Nephron progenitor cell (in vitro differentiated cells): ENCODE measurements at regions not wholly inside any gene's neighbourhood (a gene's known extent, or its start where the extent isn't known, plus 50 kb on each side); places are given as distances from the start of the nearest gene placed in this dataset.
"Not testable (repeated sequence)": the region's sequence is repeated elsewhere in the genome, so short reads cannot be mapped to it uniquely, and the experiment has no call there.

Source experiments
- DNase-seq: peaks from one replicate; pipeline ENCODE4 v3.0.0; 2021
- H3K27ac Mint-ChIP-seq: 2 replicates; pipeline ENCODE4 v1.8.0; 2021; ENCODE audit warnings: mild to moderate bottlenecking, moderate library complexity, mixed read lengths
- H3K27me3 Mint-ChIP-seq: 2 replicates; pipeline ENCODE4 v1.8.0; 2021; ENCODE audit warnings: mild to moderate bottlenecking, low read depth, mixed read lengths; ENCODE audit not compliant: poor library complexity
- H3K36me3 Mint-ChIP-seq: 2 replicates; pipeline ENCODE4 v1.8.0; 2021; ENCODE audit warnings: low read depth, mixed read lengths
- H3K4me1 Mint-ChIP-seq: 2 replicates; pipeline ENCODE4 v1.8.0; 2021; ENCODE audit warnings: mixed read lengths
- H3K4me3 Mint-ChIP-seq: 2 replicates; pipeline ENCODE4 v1.8.0; 2021; ENCODE audit warnings: mild to moderate bottlenecking, moderate library complexity, mixed read lengths
- H3K9me3 Mint-ChIP-seq: 2 replicates; pipeline ENCODE4 v1.8.0; 2021; ENCODE audit warnings: mild to moderate bottlenecking, moderate library complexity, mixed read lengths
- CTCF ChIP-seq: fragments of 200-600 bp; sonication (generic); IDR thresholded peaks from 2 replicates; pipeline ENCODE4 v1.5.0; 2021; ENCODE audit warnings: antibody characterized with exemption

DNA sequence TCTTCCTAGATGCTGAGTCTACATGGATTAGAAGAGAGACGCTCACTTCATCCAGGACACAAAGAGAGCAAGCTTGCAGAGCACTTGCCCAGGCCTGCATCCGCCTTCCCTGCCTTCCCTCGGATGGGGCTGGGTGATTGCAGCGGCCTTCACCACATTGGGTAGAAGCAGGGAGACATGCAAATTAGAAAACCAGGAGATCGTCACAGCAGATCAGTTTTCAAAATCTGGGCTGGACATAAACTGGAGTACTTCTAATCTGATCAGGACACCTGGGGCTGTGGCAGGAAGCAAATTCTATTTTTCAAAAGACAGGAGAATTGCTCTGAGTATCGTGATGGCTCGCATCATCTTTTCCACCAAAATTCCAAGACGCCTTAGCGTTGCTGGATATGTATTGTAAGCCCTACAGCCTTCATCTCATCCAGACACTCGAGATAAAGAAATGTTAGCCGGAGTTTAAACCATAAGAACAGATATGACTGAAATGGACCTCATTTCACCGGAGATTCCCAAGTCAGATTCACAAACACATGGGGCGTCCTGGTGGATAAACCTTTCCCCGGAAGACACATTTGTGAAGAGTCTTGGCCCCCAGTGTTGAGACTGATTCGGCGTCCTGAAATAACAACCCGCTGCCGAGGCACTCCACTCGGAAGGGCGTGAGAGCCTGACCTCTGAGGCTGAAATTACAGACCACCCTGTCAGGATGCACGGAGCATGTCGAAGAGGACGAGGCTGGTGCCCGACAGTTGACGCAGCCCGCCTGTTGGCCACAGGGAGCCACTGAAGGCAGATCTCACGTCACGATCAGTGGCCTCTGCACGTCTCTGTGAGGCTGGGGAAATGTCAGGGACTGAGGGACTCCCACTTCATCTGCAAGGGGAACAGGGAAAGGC is 91.2 kb upstream of the PARD3 start:
- peak overlapping the region; percentile 39 for H3K4me3 Mint-ChIP-seq
- no peaks in the 10 kb centered on the region for H3K9me3 Mint-ChIP-seq
- DNase-seq, result peak; percentile 81
- H3K4me1 Mint-ChIP-seq, result peaks cover 39% of the 10 kb centered on the region
- no peak for TF ChIP-seq CTCF
- H3K36me3 Mint-ChIP-seq, result no peaks in the 10 kb centered on the region
- H3K27me3 Mint-ChIP-seq, result peaks cover 3% of the 10 kb centered on the region
- peak overlapping the region; percentile 99 for H3K27ac Mint-ChIP-seq

- peaks cover 39% of the 10 kb centered on the region for H3K4me1 Mint-ChIP-seq
- H3K27ac Mint-ChIP-seq, result peak overlapping the region; percentile 99
- H3K4me3 Mint-ChIP-seq, result peak overlapping the region; percentile 39
- H3K36me3 Mint-ChIP-seq, result no peaks in the 10 kb centered on the region
- no peak for TF ChIP-seq CTCF
- peaks cover 3% of the 10 kb centered on the region for H3K27me3 Mint-ChIP-seq
- H3K9me3 Mint-ChIP-seq, result no peaks in the 10 kb centered on the region
- DNase-seq, result peak; percentile 57
Observed at GRCh38 chr10:34905200-34905927, 90.3 kb upstream of the PARD3 start.

- Mint-ChIP-seq H3K4me1 (peaks cover 43% of the 10 kb centered on the region), H3K4me3 (no peak overlapping the region), H3K27ac (no peak overlapping the region), H3K9me3 (no peaks in the 10 kb centered on the region), H3K36me3 (peaks cover 3% of the 10 kb centered on the region), H3K27me3 (peaks cover 3% of the 10 kb centered on the region)
- no peak for TF ChIP-seq CTCF
- DNase-seq, result no peak
Observed at GRCh38 chr10:34904191-34904590, 89.1 kb upstream of the PARD3 start.

- H3K4me3 Mint-ChIP-seq, result no peak overlapping the region
- no peak for TF ChIP-seq CTCF
- H3K4me1 Mint-ChIP-seq, result peaks cover 13% of the 10 kb centered on the region
- H3K36me3 Mint-ChIP-seq, result peaks cover 3% of the 10 kb centered on the region
- H3K9me3 Mint-ChIP-seq, result peaks cover 3% of the 10 kb centered on the region
- H3K27ac Mint-ChIP-seq, result no peak overlapping the region
- no peak for DNase-seq
- peaks cover 6% of the 10 kb centered on the region for H3K27me3 Mint-ChIP-seq
Observed at GRCh38 chr10:34899161-34899560, 84.1 kb upstream of the PARD3 start.

DNA sequence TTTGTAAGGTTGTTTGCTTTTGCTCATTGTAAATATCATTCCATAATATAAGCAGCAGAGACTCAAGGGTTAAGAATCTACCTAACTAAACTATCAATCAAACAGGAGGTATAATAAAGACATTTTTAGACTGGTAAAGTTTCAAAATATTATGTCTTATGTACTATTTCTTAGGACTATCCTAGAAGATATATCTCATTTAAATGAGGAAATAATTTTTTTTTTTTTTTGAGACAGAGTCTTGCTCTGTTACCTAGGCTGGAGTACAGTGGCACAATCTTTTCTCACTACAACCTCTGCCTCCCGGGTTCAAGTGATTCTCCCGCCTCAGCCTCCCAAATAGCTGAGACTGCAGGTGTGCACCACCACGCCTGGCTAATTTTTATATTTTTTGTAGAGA is 80.9 kb upstream of the PARD3 start:
- Mint-ChIP-seq H3K4me1 (peaks cover 23% of the 10 kb centered on the region), H3K27me3 (peaks cover 6% of the 10 kb centered on the region), H3K4me3 (no peak overlapping the region), H3K9me3 (peaks cover 3% of the 10 kb centered on the region), H3K36me3 (peaks cover 3% of the 10 kb centered on the region), H3K27ac (no peak overlapping the region)
- no peak for DNase-seq
- no peak for TF ChIP-seq CTCF

DNA sequence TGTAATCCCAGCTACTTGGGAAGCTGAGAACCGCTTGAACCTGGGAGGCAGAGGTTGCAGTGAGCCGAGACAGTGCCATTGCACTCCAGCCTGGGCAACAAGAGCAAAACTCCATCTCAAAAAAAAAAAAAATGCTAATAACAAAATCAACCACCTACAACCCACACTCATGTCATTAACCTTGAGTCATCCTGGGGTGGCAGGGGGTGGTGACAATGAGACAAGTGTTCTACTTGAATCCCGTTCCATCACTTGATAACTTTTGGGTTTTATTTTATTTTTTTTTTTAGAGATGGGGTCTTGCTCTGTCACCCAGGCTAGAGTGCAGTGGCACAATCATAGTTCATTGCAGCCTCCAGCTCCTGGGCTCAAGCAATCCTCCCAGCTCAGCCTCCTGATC is 80.0 kb upstream of the PARD3 start:
- H3K4me1 Mint-ChIP-seq, result peaks cover 31% of the 10 kb centered on the region
- not testable (repeated sequence) for H3K36me3 Mint-ChIP-seq, H3K4me3 Mint-ChIP-seq, H3K27ac Mint-ChIP-seq, DNase-seq, H3K9me3 Mint-ChIP-seq, H3K27me3 Mint-ChIP-seq

GRCh38 chr10:34892521-34892920 is 77.4 kb upstream of the PARD3 start:
- H3K9me3 Mint-ChIP-seq, H3K27ac Mint-ChIP-seq, DNase-seq, H3K36me3 Mint-ChIP-seq, H3K4me3 Mint-ChIP-seq, H3K27me3 Mint-ChIP-seq: not testable (repeated sequence)
- H3K4me1 Mint-ChIP-seq, result peaks cover 24% of the 10 kb centered on the region
